Fibroblast of the conjunctiva (primary cell): ENCODE measurements at regions not wholly inside any gene's neighbourhood (a gene's known extent, or its start where the extent isn't known, plus 50 kb on each side); places are given as distances from the start of the nearest gene placed in this dataset.
A peak's percentile ranks its signal among the peaks of the same experiment; 100 is the strongest.
"Not testable (repeated sequence)": the region's sequence is repeated elsewhere in the genome, so short reads cannot be mapped to it uniquely, and the experiment has no call there.

Experiments
- DNase-seq: peaks from one replicate; pipeline ENCODE4 v3.0.0-alpha.2; 2010; ENCODE audit warnings: low read depth

GRCh38 chr13:58994777-58995176, 1169.0 kb downstream of the DIAPH3 start:
- DNase-seq, result no peak

- no peak for DNase-seq
These were observed 1165.0 kb downstream of the DIAPH3 start for GRCh38 chr13:58998716-58999115.

GRCh38 chr13:58999851-59000250, 1163.9 kb downstream of the DIAPH3 start:
- no peak for DNase-seq

GRCh38 chr13:59000770-59001169, 1163.0 kb downstream of the DIAPH3 start:
- DNase-seq, result no peak

GRCh38 chr13:59012731-59013130, 1151.0 kb downstream of the DIAPH3 start:
- DNase-seq, result no peak

- DNase-seq, result no peak
These were observed 1147.5 kb downstream of the DIAPH3 start for GRCh38 chr13:59016250-59016649.

- DNase-seq, result no peak
These were observed 1139.3 kb downstream of the DIAPH3 start for GRCh38 chr13:59024434-59024833.

- no peak for DNase-seq
These were observed 1129.5 kb downstream of the DIAPH3 start for GRCh38 chr13:59034198-59034597.

- DNase-seq, result no peak
These were observed 1124.9 kb downstream of the DIAPH3 start for GRCh38 chr13:59038824-59039223.

- DNase-seq, result no peak
These were observed 1120.7 kb downstream of the DIAPH3 start for GRCh38 chr13:59043016-59043415.

- DNase-seq, result no peak
These were observed 1116.2 kb downstream of the DIAPH3 start for GRCh38 chr13:59047546-59047945.

GRCh38 chr13:59061621-59062020, 1102.1 kb downstream of the DIAPH3 start:
- DNase-seq, result no peak

GRCh38 chr13:59064042-59064441, 1099.7 kb downstream of the DIAPH3 start:
- DNase-seq, result no peak

GRCh38 chr13:59076386-59076785, 1087.3 kb downstream of the DIAPH3 start:
- DNase-seq, result not testable (repeated sequence)

GRCh38 chr13:59086147-59086546, 1077.6 kb downstream of the DIAPH3 start:
- DNase-seq, result peak; percentile 3

- no peak for DNase-seq
These were observed 1075.0 kb downstream of the DIAPH3 start for GRCh38 chr13:59088716-59089115.

GRCh38 chr13:59094181-59094580, 1069.5 kb downstream of the DIAPH3 start:
- no peak for DNase-seq

GRCh38 chr13:59099182-59099974, 1064.3 kb downstream of the DIAPH3 start:
- no peak for DNase-seq

GRCh38 chr13:59103004-59103768, 1060.5 kb downstream of the DIAPH3 start:
- peak; percentile 28 for DNase-seq

GRCh38 chr13:59111751-59112171, 1052.0 kb downstream of the DIAPH3 start:
- no peak for DNase-seq

GRCh38 chr13:59112221-59112718, 1051.5 kb downstream of the DIAPH3 start:
- peak; percentile 85 for DNase-seq

- DNase-seq, result no peak
These were observed 1044.3 kb downstream of the DIAPH3 start for GRCh38 chr13:59119475-59119874.

GRCh38 chr13:59120297-59120843, 1043.4 kb downstream of the DIAPH3 start:
- DNase-seq, result no peak
